Fibroblast of lung (primary cell): ENCODE measurements at regions not wholly inside any gene's neighbourhood (a gene's known extent, or its start where the extent isn't known, plus 50 kb on each side); places are given as distances from the start of the nearest gene placed in this dataset.

Experiments used
- DNase-seq, 2 donors: peaks; one replicate each; pipeline versions ENCODE4 v3.0.0 to v3.0.0-alpha.2; 2010; ENCODE audit warnings: low read depth in 2 of 2
- H2AFZ ChIP-seq: 2 replicates; pipeline ENCODE4 v1.5.1; 2012; ENCODE audit warnings: low read length, control low read depth, inconsistent platforms
- H3K27ac ChIP-seq: 2 replicates; pipeline ENCODE4 v1.5.1; 2011; ENCODE audit warnings: low read length, control low read depth; ENCODE audit not compliant: insufficient read depth
- H3K27me3 ChIP-seq: 2 replicates; pipeline ENCODE4 v1.5.1; 2011; ENCODE audit warnings: mild to moderate bottlenecking, low read length; ENCODE audit not compliant: control insufficient read depth, insufficient read depth
- H3K36me3 ChIP-seq: 2 replicates; pipeline ENCODE4 v1.5.1; 2011; ENCODE audit warnings: low read length; ENCODE audit not compliant: control insufficient read depth, insufficient read depth
- H3K4me1 ChIP-seq: 2 replicates; pipeline ENCODE4 v1.5.1; 2011; ENCODE audit warnings: low read length; ENCODE audit not compliant: control insufficient read depth, insufficient read depth; ENCODE audit errors: extremely low read depth
- H3K4me2 ChIP-seq: 2 replicates; pipeline ENCODE4 v1.5.1; 2011; ENCODE audit warnings: low read length, control low read depth; ENCODE audit not compliant: insufficient read depth; ENCODE audit errors: extremely low read depth
- H3K4me3 ChIP-seq, 4 experiments: fragments of 200-600 bp in 1 of 4; sonication (generic) in 1 of 4; replicated peaks in 1 of 4; 2 replicates each; pipeline ENCODE4 v1.5.1; 2011 to 2016; ENCODE audit warnings: low read length in 4 of 4, low read depth in 3 of 4, mild to moderate bottlenecking in 3 of 4, control low read depth in 2 of 4, inconsistent platforms in 1 of 4, mixed read lengths in 1 of 4; ENCODE audit not compliant: insufficient read depth in 1 of 4; ENCODE audit errors: control extremely low read depth in 1 of 4
- H3K79me2 ChIP-seq: 2 replicates; pipeline ENCODE4 v1.5.1; 2012; ENCODE audit warnings: mild to moderate bottlenecking, low read length, inconsistent platforms; ENCODE audit not compliant: control insufficient read depth, insufficient read depth
- H3K9ac ChIP-seq: 2 replicates; pipeline ENCODE4 v1.5.1; 2011; ENCODE audit warnings: mild to moderate bottlenecking, low read length, control low read depth; ENCODE audit not compliant: insufficient read depth
- H3K9me3 ChIP-seq: 2 replicates; pipeline ENCODE4 v1.5.1; 2012; ENCODE audit warnings: low read depth, low read length; ENCODE audit not compliant: control insufficient read depth, insufficient read depth
- H4K20me1 ChIP-seq: 2 replicates; pipeline ENCODE4 v1.5.1; 2011; ENCODE audit warnings: low read length; ENCODE audit not compliant: control insufficient read depth, insufficient read depth; ENCODE audit errors: extremely low read depth
- CTCF ChIP-seq, 2 donors: IDR thresholded peaks in 1 of 2; conservative IDR thresholded peaks in 1 of 2; 1 replicate in 1 of 2; 2 replicates in 1 of 2; pipeline ENCODE4 v1.5.1; 2011 to 2012; ENCODE audit warnings: low read length in 2 of 2, control low read depth in 1 of 2, inconsistent platforms in 1 of 2, low read depth in 1 of 2, mild to moderate bottlenecking in 1 of 2
- EZH2 ChIP-seq: IDR thresholded peaks from 2 replicates; pipeline ENCODE4 v1.5.1; 2012; ENCODE audit warnings: low read length, control low read depth, mild to moderate bottlenecking; ENCODE audit errors: missing control alignments

GRCh38 chr2:8568543-8569302 is 113.1 kb upstream of the ID2 start:
- no peak for TF ChIP-seq CTCF (conservative IDR thresholded peaks at IDR 0.05 in 1 of 2, IDR thresholded peaks at IDR 0.05 in 1 of 2; ENCODE audit: low read depth in 1 of 2, low read length in 2 of 2)
- TF ChIP-seq EZH2: no peak
- Histone ChIP-seq H3K4me1 (no peaks in the 10 kb centered on the region), H3K9me3 (no peaks in the 10 kb centered on the region), H3K27ac (no peak overlapping the region), H3K4me3 (no peak overlapping the region), H3K79me2 (no peaks in the 10 kb centered on the region), H3K27me3 (no peaks in the 10 kb centered on the region), H3K9ac (no peak overlapping the region), H4K20me1 (no peaks in the 10 kb centered on the region), H3K36me3 (no peaks in the 10 kb centered on the region), H2AFZ (no peak overlapping the region), H3K4me2 (no peak overlapping the region)
- no peak for DNase-seq

GRCh38 chr2:8569332-8569930 is 112.4 kb upstream of the ID2 start:
- Histone ChIP-seq H3K4me3 (no peak overlapping the region), H3K27ac (no peak overlapping the region), H3K36me3 (no peaks in the 10 kb centered on the region), H3K4me1 (no peaks in the 10 kb centered on the region), H4K20me1 (no peaks in the 10 kb centered on the region), H3K9me3 (no peaks in the 10 kb centered on the region), H3K9ac (no peak overlapping the region), H3K4me2 (no peak overlapping the region), H3K27me3 (no peaks in the 10 kb centered on the region), H3K79me2 (no peaks in the 10 kb centered on the region), H2AFZ (no peak overlapping the region)
- no peak for DNase-seq
- TF ChIP-seq CTCF (conservative IDR thresholded peaks at IDR 0.05 in 1 of 2, IDR thresholded peaks at IDR 0.05 in 1 of 2; ENCODE audit: low read depth in 1 of 2, low read length in 2 of 2) (no peak), EZH2 (no peak)

GRCh38 chr2:8570637-8571036 is 111.2 kb upstream of the ID2 start:
- Histone ChIP-seq H3K4me3 (no peak overlapping the region), H3K9ac (no peak overlapping the region), H3K4me1 (no peaks in the 10 kb centered on the region), H3K27ac (no peak overlapping the region), H3K36me3 (no peaks in the 10 kb centered on the region), H3K9me3 (no peaks in the 10 kb centered on the region), H4K20me1 (no peaks in the 10 kb centered on the region), H3K27me3 (no peaks in the 10 kb centered on the region), H3K79me2 (no peaks in the 10 kb centered on the region), H2AFZ (no peak overlapping the region), H3K4me2 (no peak overlapping the region)
- no peak for DNase-seq
- no peak for TF ChIP-seq CTCF (conservative IDR thresholded peaks at IDR 0.05 in 1 of 2, IDR thresholded peaks at IDR 0.05 in 1 of 2; ENCODE audit: low read depth in 1 of 2, low read length in 2 of 2)
- no peak for TF ChIP-seq EZH2
